HepG2 (cell line): ENCODE measurements at regions not wholly inside any gene's neighbourhood (a gene's known extent, or its start where the extent isn't known, plus 50 kb on each side); places are given as distances from the start of the nearest gene placed in this dataset.

Source experiments
- ATAC-seq: fragments of 200-7000 bp; cut with Tn5 transposase; 3 replicates; pipeline ENCODE4 v1.9.1; 2020; ENCODE audit warnings: mild to moderate bottlenecking, moderate library complexity
- BruUV-seq: library from RNA; stranded (reverse); fragments of 400-500 nt; replicated peaks from 2 replicates; lab custom pipeline; 2021; lab: Mats Ljungman, UMichigan
- CTCF ChIA-PET: fragments of 300-600 bp; formaldehyde crosslinking; extraction: SDS; loops from one replicate; lab custom pipeline; 2021; ENCODE audit warnings: low total read pairs, inconsistent platforms, low intra/inter-chr PET ratio; lab: Yijun Ruan, JAX
- POLR2A ChIA-PET: fragments of 350-600 bp; sonication (Branson Sonifier 250); formaldehyde crosslinking; loops from one replicate; lab custom pipeline; 2020; ENCODE audit warnings: antibody characterized with exemption, inconsistent platforms; lab: Yijun Ruan, JAX
- DNase-seq: peaks from one replicate; pipeline ENCODE4 v3.0.0-alpha.2; 2015; ENCODE audit warnings: low spot score
- FAIRE-seq: peaks from 3 replicates; lab custom pipeline; 2011; peaks lifted over from hg19 to GRCh38; lab: Jason Lieb, UNC
- H2AFZ ChIP-seq: one replicate; pipeline ENCODE4 v1.6.1; 2011; ENCODE audit warnings: low read length, inconsistent platforms
- H3K27ac ChIP-seq: fragments of 300-600 bp; 3 replicates; pipeline ENCODE4 v1.8.0; 2011; ENCODE audit warnings: mixed run types, mild to moderate bottlenecking, mixed read lengths, low read length, inconsistent platforms; ENCODE audit not compliant: insufficient read depth; ENCODE audit errors: extremely low read length
- H3K27me3 ChIP-seq, 2 experiments: fragments of 200-600 bp in 1 of 2; 2 replicates in 1 of 2; 3 replicates in 1 of 2; pipeline versions ENCODE4 v1.6.0 to v1.8.0; 2011; ENCODE audit warnings: low read length in 2 of 2, mild to moderate bottlenecking in 2 of 2, moderate library complexity in 2 of 2, inconsistent platforms in 1 of 2; ENCODE audit not compliant: insufficient read depth in 2 of 2, control insufficient read depth in 1 of 2
- H3K36me3 ChIP-seq, 2 experiments: fragments of 200-600 bp in 1 of 2; replicated peaks in 1 of 2; 2 replicates in 1 of 2; 3 replicates in 1 of 2; pipeline versions ENCODE4 v1.5.1 to v1.8.0; 2011; ENCODE audit warnings: low read length in 2 of 2, inconsistent platforms in 1 of 2; ENCODE audit not compliant: insufficient read depth in 2 of 2, control insufficient read depth in 1 of 2
- H3K4me1 ChIP-seq: 2 replicates; pipeline ENCODE4 v1.5.1; 2012; ENCODE audit warnings: low read length, inconsistent platforms; ENCODE audit not compliant: insufficient read depth
- H3K4me2 ChIP-seq: 2 replicates; pipeline ENCODE4 v1.6.0; 2011; ENCODE audit warnings: low read depth, low read length, inconsistent platforms
- H3K4me3 ChIP-seq, 3 experiments: fragments of 200-600 bp in 1 of 3; sonication (generic), shearing (Covaris generic) in 1 of 3; replicated peaks in 1 of 3; 2 replicates each; pipeline ENCODE4 v1.5.1; 2011 to 2016; ENCODE audit warnings: low read length in 3 of 3, inconsistent platforms in 2 of 3, low read depth in 2 of 3, mild to moderate bottlenecking in 2 of 3, control low read depth in 1 of 3, mixed read lengths in 1 of 3; ENCODE audit not compliant: insufficient read depth in 1 of 3
- H3K79me2 ChIP-seq: one replicate; pipeline ENCODE4 v1.6.1; 2011; ENCODE audit warnings: low read length, inconsistent platforms; ENCODE audit not compliant: insufficient read depth
- H3K9ac ChIP-seq: 2 replicates; pipeline ENCODE4 v1.6.0; 2011; ENCODE audit warnings: mild to moderate bottlenecking, low read depth, low read length, inconsistent platforms; ENCODE audit not compliant: insufficient read depth
- H3K9me3 ChIP-seq: 2 replicates; pipeline ENCODE4 v1.5.1; 2012; ENCODE audit warnings: mild to moderate bottlenecking, low read length
- H4K20me1 ChIP-seq: 2 replicates; pipeline ENCODE4 v1.6.0; 2011; ENCODE audit warnings: inconsistent platforms, mild to moderate bottlenecking, low read length, moderate library complexity; ENCODE audit not compliant: insufficient read depth
- CC2D1A ChIP-seq: sonication (generic); formaldehyde crosslinking; IDR thresholded peaks from 2 replicates; pipeline ENCODE4 v1.8.1; 2023; ENCODE audit warnings: mild to moderate bottlenecking, missing genetic modification reagents
- GATAD1 ChIP-seq: IDR thresholded peaks from 2 replicates; pipeline ENCODE4 v1.6.1; 2016; ENCODE audit warnings: missing genetic modification reagents, missing compliant biosample characterization
- GTF3A ChIP-seq: sonication (generic); formaldehyde crosslinking; conservative IDR thresholded peaks from 2 replicates; pipeline ENCODE4 v1.4.0; 2020; ENCODE audit warnings: mild to moderate bottlenecking, missing genetic modification reagents
- HNRNPH1 ChIP-seq: fragments of 200-400 bp; formaldehyde crosslinking; optimal IDR thresholded peaks from 2 replicates; pipeline ENCODE3; 2017; ENCODE audit warnings: mild to moderate bottlenecking, low read depth, low read length
- IKZF4 ChIP-seq: sonication (generic); formaldehyde crosslinking; IDR thresholded peaks from 2 replicates; pipeline ENCODE4 v1.5.1; 2020; ENCODE audit warnings: borderline replicate concordance, mild to moderate bottlenecking, low read depth, missing genetic modification reagents; ENCODE audit errors: not compliant biosample characterization
- KDM5A ChIP-seq: fragments of 200-600 bp; sonication (generic); IDR thresholded peaks from 2 replicates; pipeline ENCODE4 v1.7.0; 2018; ENCODE audit warnings: antibody characterized with exemption, mild to moderate bottlenecking, low read length, borderline replicate concordance
- NFRKB ChIP-seq: fragments of 450-650 bp; IDR thresholded peaks from 2 replicates; pipeline ENCODE4 v1.6.1; 2017
- NR1H2 ChIP-seq: sonication (generic); formaldehyde crosslinking; IDR thresholded peaks from 2 replicates; pipeline ENCODE4 v1.8.1; 2022; ENCODE audit warnings: low read depth, missing genetic modification reagents, borderline replicate concordance
- PITX1 ChIP-seq: sonication (generic); formaldehyde crosslinking; IDR thresholded peaks from 2 replicates; pipeline ENCODE4 v1.5.1; 2020; ENCODE audit warnings: mild to moderate bottlenecking, missing genetic modification reagents
- POLR2AphosphoS2 ChIP-seq: IDR thresholded peaks from 2 replicates; pipeline ENCODE4 v1.6.1; 2011; ENCODE audit warnings: low read depth, low read length, improper control_type of control experiment
- RARG ChIP-seq: sonication (generic); formaldehyde crosslinking; IDR thresholded peaks from 2 replicates; pipeline ENCODE4 v1.4.0; 2020; ENCODE audit warnings: low read depth, mild to moderate bottlenecking, missing genetic modification reagents
- SMARCE1 ChIP-seq: fragments of 450-650 bp; IDR thresholded peaks from 2 replicates; pipeline ENCODE4 v1.6.1; 2017; ENCODE audit warnings: borderline replicate concordance
- TBP ChIP-seq: sonication (generic); formaldehyde crosslinking; IDR thresholded peaks from 2 replicates; pipeline ENCODE4 v1.5.0; 2020; ENCODE audit warnings: missing genetic modification reagents
- TBX2 ChIP-seq: sonication (generic); formaldehyde crosslinking; IDR thresholded peaks from 2 replicates; pipeline ENCODE4 v1.5.0; 2020; ENCODE audit warnings: missing genetic modification reagents, mild to moderate bottlenecking, borderline replicate concordance
- ZHX1 ChIP-seq: sonication (generic); formaldehyde crosslinking; IDR thresholded peaks from 2 replicates; pipeline ENCODE4 v1.8.1; 2022; ENCODE audit warnings: low read depth, mild to moderate bottlenecking, missing genetic modification reagents
- ZNF503 ChIP-seq: sonication (generic); formaldehyde crosslinking; IDR thresholded peaks from 2 replicates; pipeline ENCODE4 v1.4.0; 2020; ENCODE audit warnings: missing genetic modification reagents
- ZNF652 ChIP-seq: IDR thresholded peaks from 2 replicates; pipeline ENCODE4 v1.6.1; 2016; ENCODE audit warnings: low read depth, borderline replicate concordance
- ZNF749 ChIP-seq: sonication (generic); formaldehyde crosslinking; IDR thresholded peaks from 2 replicates; pipeline ENCODE4 v1.8.0; 2022; ENCODE audit warnings: mild to moderate bottlenecking, missing genetic modification reagents, moderate library complexity, borderline replicate concordance
- ZNF879 ChIP-seq: sonication (generic); formaldehyde crosslinking; IDR thresholded peaks from 2 replicates; pipeline ENCODE4 v1.8.1; 2023; ENCODE audit warnings: missing genetic modification reagents
- ZSCAN31 ChIP-seq: sonication (generic); formaldehyde crosslinking; IDR thresholded peaks from 2 replicates; pipeline ENCODE4 v1.5.0; 2020; ENCODE audit warnings: low read depth, mild to moderate bottlenecking, missing genetic modification reagents
- WGBS: methylation state at CpG from one replicate; pipeline ENCODE4 v1.1.6; 2017; ENCODE audit warnings: low lambda C conversion rate; 5-methylcytosine and 5-hydroxymethylcytosine counted together
- in situ Hi-C: cut with HindIII; loops from 2 replicates; pipeline ENCODE4 v1.10.0; 2017; ENCODE audit warnings: low pct_unique_long_range_greater_than_20kb; ENCODE audit not compliant: extremely low pct_ligation_motif_present
- intact Hi-C: fragments of 100-400 bp; cut with micrococcal nuclease; formaldehyde crosslinking; loops from one replicate; pipeline ENCODE4 v1.10.0; 2022; ENCODE audit not compliant: unreplicated experiment

- WGBS, result 0% methylated on average over 2 of the region's 2 CpGs
- ATAC-seq, result no peak
- no peak for DNase-seq
- no peak overlapping the region for H3K4me2 ChIP-seq
- in situ Hi-C loops (no loop called here), intact Hi-C loops (no loop called here)
- H3K9ac ChIP-seq, result no peak overlapping the region
- H4K20me1 ChIP-seq, result no peaks in the 10 kb centered on the region
- H3K27me3 ChIP-seq, result peaks cover 0 to 4% of the 10 kb centered on the region in 2 experiments; a peak in 1 of 5 replicates
- H3K9me3 ChIP-seq, result no peaks in the 10 kb centered on the region
- H3K27ac ChIP-seq, result no peak overlapping the region
- no peaks in the 10 kb centered on the region for H3K79me2 ChIP-seq
- BruUV-seq, result no TSS peak
- no peaks in the 10 kb centered on the region for H3K4me1 ChIP-seq
- POLR2A ChIA-PET, result no interaction called here
- no peak for FAIRE-seq
- H2AFZ ChIP-seq, result no peak overlapping the region
- no peak overlapping the region for H3K4me3 ChIP-seq
- H3K36me3 ChIP-seq, result no peaks in the 10 kb centered on the region
- TF ChIP-seq POLR2AphosphoS2, result no peak
- no peak for TF ChIP-seq NFRKB
- TF ChIP-seq ZNF503 (CRISPR knock-in tag), result no peak
- TF ChIP-seq TBP (CRISPR knock-in tag), result no peak
- TF ChIP-seq ZNF749 (CRISPR knock-in tag), result no peak
- TF ChIP-seq ZHX1, result no peak
- no peak for TF ChIP-seq IKZF4 (CRISPR knock-in tag)
- no peak for TF ChIP-seq CC2D1A (CRISPR knock-in tag)
- TF ChIP-seq GATAD1, result no peak
- TF ChIP-seq SMARCE1, result no peak
- no peak for TF ChIP-seq ZSCAN31
- TF ChIP-seq ZNF879 (CRISPR knock-in tag), result no peak
- no peak for TF ChIP-seq HNRNPH1
- TF ChIP-seq GTF3A (CRISPR knock-in tag), result no peak
- TF ChIP-seq PITX1, result no peak
- TF ChIP-seq TBX2 (CRISPR knock-in tag), result no peak
- TF ChIP-seq RARG (CRISPR knock-in tag), result no peak
- TF ChIP-seq KDM5A, result no peak
- no peak for TF ChIP-seq ZNF652
- TF ChIP-seq NR1H2 (CRISPR knock-in tag), result no peak
- CTCF ChIA-PET, result no interaction called here
These were observed 510.2 kb downstream of the METTL15 start for GRCh38 chr11:28618416-28618815.
